IMR-90 (cell line): ENCODE measurements at regions not wholly inside any gene's neighbourhood (a gene's known extent, or its start where the extent isn't known, plus 50 kb on each side); places are given as distances from the start of the nearest gene placed in this dataset.

Experiments used
- ATAC-seq: fragments of 200-7000 bp; cut with Tn5 transposase; 2 replicates; pipeline ENCODE4 v1.9.1; 2020; ENCODE audit warnings: low read depth, mild to moderate bottlenecking, moderate library complexity
- BruUV-seq: library from RNA; stranded (reverse); fragments of 400-500 nt; replicated peaks from 2 replicates; lab custom pipeline; 2021; lab: Mats Ljungman, UMichigan
- CTCF ChIA-PET: fragments of 300-600 bp; formaldehyde crosslinking; extraction: SDS; loops from one replicate; lab custom pipeline; 2021; ENCODE audit warnings: antibody characterized with exemption; lab: Yijun Ruan, JAX
- POLR2A ChIA-PET: fragments of 300-600 bp; sonication (Branson Sonifier 250); formaldehyde crosslinking; loops from one replicate; lab custom pipeline; 2022; ENCODE audit warnings: antibody characterized with exemption; ENCODE audit not compliant: unreplicated experiment; lab: Charles Lee
- DNase-seq: peaks from one replicate; pipeline ENCODE4 v3.0.0; 2013
- H2AFZ ChIP-seq: replicated peaks from 2 replicates; pipeline ENCODE3; 2013; ENCODE audit warnings: low read length, mild to moderate bottlenecking; ENCODE audit not compliant: poor library complexity
- H2AK5ac ChIP-seq: 2 replicates; pipeline ENCODE4 v1.6.1; 2013; ENCODE audit warnings: low read depth, low read length, inconsistent platforms
- H2AK9ac ChIP-seq: replicated peaks from 2 replicates; pipeline ENCODE3; 2013; ENCODE audit warnings: mild to moderate bottlenecking, low read depth, low read length, moderate library complexity; ENCODE audit not compliant: poor library complexity
- H2BK120ac ChIP-seq: 2 replicates; pipeline ENCODE4 v1.6.1; 2013; ENCODE audit warnings: low read depth, low read length, inconsistent platforms
- H2BK15ac ChIP-seq: 3 replicates; pipeline ENCODE4 v1.6.1; 2013; ENCODE audit warnings: low read depth, low read length, inconsistent platforms
- H2BK20ac ChIP-seq: 2 replicates; pipeline ENCODE4 v1.6.1; 2013; ENCODE audit warnings: low read depth, mild to moderate bottlenecking, inconsistent platforms, low read length, moderate library complexity
- H2BK5ac ChIP-seq: 2 replicates; pipeline ENCODE4 v1.6.1; 2013; ENCODE audit warnings: mild to moderate bottlenecking, low read depth, low read length, inconsistent platforms; ENCODE audit not compliant: poor library complexity, severe bottlenecking
- H3K14ac ChIP-seq: replicated peaks from 2 replicates; pipeline ENCODE4 v1.6.1; 2013; ENCODE audit warnings: low read depth, low read length, inconsistent platforms
- H3K18ac ChIP-seq: 2 replicates; pipeline ENCODE4 v1.6.1; 2013; ENCODE audit warnings: low read depth, low read length, control low read depth
- H3K23ac ChIP-seq: 2 replicates; pipeline ENCODE4 v1.6.1; 2013; ENCODE audit warnings: low read depth, low read length, inconsistent platforms
- H3K27ac ChIP-seq: 2 replicates; pipeline ENCODE4 v1.5.1; 2013; ENCODE audit warnings: mild to moderate bottlenecking, control low read depth, low read length; ENCODE audit not compliant: insufficient read depth
- H3K27me3 ChIP-seq: 2 replicates; pipeline ENCODE4 v1.6.1; 2013; ENCODE audit warnings: low read length; ENCODE audit not compliant: control insufficient read depth, insufficient read depth
- H3K36me3 ChIP-seq: 2 replicates; pipeline ENCODE4 v1.6.1; 2013; ENCODE audit warnings: low read length, mixed read lengths; ENCODE audit not compliant: control insufficient read depth, insufficient read depth
- H3K4ac ChIP-seq: 2 replicates; pipeline ENCODE4 v1.6.1; 2013; ENCODE audit warnings: low read depth, low read length, inconsistent platforms
- H3K4me1 ChIP-seq: 2 replicates; pipeline ENCODE4 v1.6.1; 2013; ENCODE audit warnings: low read length, mixed read lengths; ENCODE audit not compliant: control insufficient read depth, insufficient read depth
- H3K4me2 ChIP-seq: 2 replicates; pipeline ENCODE4 v1.6.1; 2013; ENCODE audit warnings: low read depth, mild to moderate bottlenecking, control low read depth, low read length, moderate library complexity
- H3K4me3 ChIP-seq: 2 replicates; pipeline ENCODE4 v1.5.1; 2013; ENCODE audit warnings: low read depth, mild to moderate bottlenecking, control low read depth, low read length, moderate library complexity; ENCODE audit not compliant: insufficient read depth
- H3K56ac ChIP-seq: 2 replicates; pipeline ENCODE4 v1.6.1; 2013; ENCODE audit warnings: low read length, inconsistent platforms; ENCODE audit not compliant: insufficient read depth; ENCODE audit errors: extremely low read depth
- H3K79me1 ChIP-seq, 2 experiments: 2 replicates each; pipeline ENCODE4 v1.6.1; 2013; ENCODE audit warnings: low read length in 2 of 2, inconsistent platforms in 1 of 2, low read depth in 1 of 2
- H3K9ac ChIP-seq: 2 replicates; pipeline ENCODE4 v1.6.1; 2013; ENCODE audit warnings: low read depth, low read length, control low read depth
- H3K9me1 ChIP-seq: 2 replicates; pipeline ENCODE4 v1.6.1; 2013; ENCODE audit warnings: low read length, inconsistent platforms; ENCODE audit not compliant: insufficient read depth
- H3K9me3 ChIP-seq: 2 replicates; pipeline ENCODE4 v1.6.1; 2013; ENCODE audit warnings: low read length; ENCODE audit not compliant: control insufficient read depth, insufficient read depth
- H4K20me1 ChIP-seq: 2 replicates; pipeline ENCODE4 v1.6.1; 2013; ENCODE audit warnings: low read length, inconsistent platforms; ENCODE audit not compliant: insufficient read depth
- H4K5ac ChIP-seq: 2 replicates; pipeline ENCODE4 v1.6.1; 2013; ENCODE audit warnings: mild to moderate bottlenecking, low read depth, low read length, control low read depth
- H4K8ac ChIP-seq, 2 experiments: 2 replicates each; pipeline ENCODE4 v1.6.1; 2013; ENCODE audit warnings: low read depth in 2 of 2, low read length in 2 of 2, control low read depth in 1 of 2, inconsistent platforms in 1 of 2
- H4K91ac ChIP-seq: 2 replicates; pipeline ENCODE4 v1.6.1; 2013; ENCODE audit warnings: low read depth, low read length, inconsistent platforms; ENCODE audit not compliant: insufficient read depth
- BHLHE40 ChIP-seq: fragments of 150-350 bp; IDR thresholded peaks from 2 replicates; pipeline ENCODE4 v1.6.1; 2016; ENCODE audit warnings: mild to moderate bottlenecking, low read depth, low read length
- CEBPB ChIP-seq: IDR thresholded peaks from 2 replicates; pipeline ENCODE4 v1.6.1; 2012; ENCODE audit warnings: low read depth, low read length, improper control_type of control experiment
- CHD1 ChIP-seq: IDR thresholded peaks from 2 replicates; pipeline ENCODE4 v1.6.1; 2012; ENCODE audit warnings: low read depth, low read length, improper control_type of control experiment
- CTCF ChIP-seq: conservative IDR thresholded peaks from 2 replicates; pipeline ENCODE4 v1.5.1; 2012; ENCODE audit warnings: mild to moderate bottlenecking, low read depth, low read length, improper control_type of control experiment
- ELK1 ChIP-seq: fragments of 150-350 bp; IDR thresholded peaks from 2 replicates; pipeline ENCODE4 v1.6.1; 2016; ENCODE audit warnings: low read depth, mild to moderate bottlenecking, low read length, moderate library complexity, borderline replicate concordance
- FOS ChIP-seq: fragments of 150-350 bp; IDR thresholded peaks from 2 replicates; pipeline ENCODE4 v1.6.1; 2016; ENCODE audit warnings: low read depth, low read length
- MAZ ChIP-seq: IDR thresholded peaks from 2 replicates; pipeline ENCODE4 v1.6.1; 2012; ENCODE audit warnings: low read depth, mild to moderate bottlenecking, low read length, improper control_type of control experiment, moderate library complexity, borderline replicate concordance
- MXI1 ChIP-seq: IDR thresholded peaks from 2 replicates; pipeline ENCODE4 v1.6.1; 2012; ENCODE audit warnings: low read depth, mild to moderate bottlenecking, low read length, moderate library complexity, borderline replicate concordance
- POLR2A ChIP-seq: IDR thresholded peaks from 2 replicates; pipeline ENCODE4 v1.6.1; 2012; ENCODE audit warnings: mild to moderate bottlenecking, low read depth, low read length
- RAD21 ChIP-seq: IDR thresholded peaks from 2 replicates; pipeline ENCODE4 v1.6.1; 2012; ENCODE audit warnings: low read length, improper control_type of control experiment
- RCOR1 ChIP-seq: IDR thresholded peaks from 2 replicates; pipeline ENCODE4 v1.6.1; 2012; ENCODE audit warnings: mild to moderate bottlenecking, low read length, improper control_type of control experiment; ENCODE audit not compliant: insufficient replicate concordance
- RFX5 ChIP-seq: IDR thresholded peaks from 2 replicates; pipeline ENCODE4 v1.8.0; 2012; ENCODE audit warnings: low read depth, mild to moderate bottlenecking, low read length, moderate library complexity
- SMC3 ChIP-seq: fragments of 150-350 bp; IDR thresholded peaks from 2 replicates; pipeline ENCODE4 v1.6.1; 2016; ENCODE audit warnings: low read depth, mild to moderate bottlenecking, antibody characterized with exemption, low read length, moderate library complexity
- USF2 ChIP-seq: fragments of 150-350 bp; IDR thresholded peaks from 2 replicates; pipeline ENCODE4 v1.6.1; 2017; ENCODE audit warnings: mild to moderate bottlenecking, antibody characterized with exemption, low read length, low read depth
- WGBS, 2 experiments: methylation state at CpG; one replicate each; pipeline versions ENCODE4 v1.1.5 to v1.1.7; 2013; ENCODE audit warnings: missing lambda C conversion rate in 2 of 2; ENCODE audit not compliant: insufficient read length in 1 of 2; ENCODE audit errors: extremely low coverage in 2 of 2; 5-methylcytosine and 5-hydroxymethylcytosine counted together
- dilution Hi-C: fragments of 300-500 bp; cut with HindIII; formaldehyde crosslinking; loops from one replicate; pipeline ENCODE4 v1.14.3; 2018; ENCODE audit warnings: low sequenced_read_pairs; ENCODE audit not compliant: unreplicated experiment
- in situ Hi-C: fragments of 300-500 bp; cut with MboI; formaldehyde crosslinking; loops from 3 replicates; pipeline ENCODE4 v1.14.3; 2019; ENCODE audit warnings: low sequenced_read_pairs, inconsistent platforms, mixed read lengths
- intact Hi-C: fragments of 100-400 bp; cut with micrococcal nuclease; formaldehyde crosslinking; loops from 2 replicates; pipeline ENCODE4 v1.10.0; 2022

GRCh38 chr10:64261676-64262075 lies 740.5 kb downstream of the REEP3 start:
- no peak overlapping the region for H2BK5ac ChIP-seq
- no peak overlapping the region for H2AK5ac ChIP-seq
- no peak for TF ChIP-seq ELK1
- no peak for TF ChIP-seq FOS
- TF ChIP-seq CEBPB, result no peak
- TF ChIP-seq RFX5, result no peak
- no peak for TF ChIP-seq BHLHE40
- no peak for TF ChIP-seq MXI1
- no peak for TF ChIP-seq CHD1
- TF ChIP-seq MAZ, result no peak
- TF ChIP-seq POLR2A, result no peak
- TF ChIP-seq CTCF, result no peak
- no peak for TF ChIP-seq SMC3
- no peak for TF ChIP-seq RAD21
- no peak for TF ChIP-seq RCOR1
- TF ChIP-seq USF2, result no peak
- no peaks in the 10 kb centered on the region for H3K4me1 ChIP-seq
- BruUV-seq, result no TSS peak
- H3K14ac ChIP-seq, result no peak overlapping the region
- H3K27me3 ChIP-seq, result no peaks in the 10 kb centered on the region
- no peak overlapping the region for H2BK120ac ChIP-seq
- no CpG with 5 or more reads among the region's 1 CpG for WGBS, 2 experiments
- ATAC-seq (no peak), DNase-seq (no peak)
- POLR2A ChIA-PET, result no interaction called here
- H3K27ac ChIP-seq, result no peak overlapping the region
- dilution Hi-C loops, result no loop called here
- H3K56ac ChIP-seq, result no peak overlapping the region
- no peak overlapping the region for H4K5ac ChIP-seq
- H2AK9ac ChIP-seq, result no peak overlapping the region
- no peak overlapping the region for H4K8ac ChIP-seq
- in situ Hi-C loops, result no loop called here
- no peak overlapping the region for H3K23ac ChIP-seq
- H4K20me1 ChIP-seq, result no peaks in the 10 kb centered on the region
- H3K4me2 ChIP-seq, result no peak overlapping the region
- intact Hi-C loops, result no loop called here
- H3K9ac ChIP-seq, result no peak overlapping the region
- no peaks in the 10 kb centered on the region for H3K79me1 ChIP-seq
- H2BK15ac ChIP-seq, result no peak overlapping the region
- H3K36me3 ChIP-seq, result no peaks in the 10 kb centered on the region
- H3K18ac ChIP-seq, result no peak overlapping the region
- CTCF ChIA-PET, result no interaction called here
- H4K91ac ChIP-seq, result no peak overlapping the region
- no peaks in the 10 kb centered on the region for H3K9me3 ChIP-seq
- no peak overlapping the region for H2AFZ ChIP-seq
- no peak overlapping the region for H2BK20ac ChIP-seq
- H3K4ac ChIP-seq, result no peak overlapping the region
- no peaks in the 10 kb centered on the region for H3K9me1 ChIP-seq
- H3K4me3 ChIP-seq, result no peak overlapping the region
